ENCODE measurements at regions not wholly inside any gene's neighbourhood (a gene's known extent, or its start where the extent isn't known, plus 50 kb on each side); places are given as distances from the start of the nearest gene placed in this dataset.

DNA sequence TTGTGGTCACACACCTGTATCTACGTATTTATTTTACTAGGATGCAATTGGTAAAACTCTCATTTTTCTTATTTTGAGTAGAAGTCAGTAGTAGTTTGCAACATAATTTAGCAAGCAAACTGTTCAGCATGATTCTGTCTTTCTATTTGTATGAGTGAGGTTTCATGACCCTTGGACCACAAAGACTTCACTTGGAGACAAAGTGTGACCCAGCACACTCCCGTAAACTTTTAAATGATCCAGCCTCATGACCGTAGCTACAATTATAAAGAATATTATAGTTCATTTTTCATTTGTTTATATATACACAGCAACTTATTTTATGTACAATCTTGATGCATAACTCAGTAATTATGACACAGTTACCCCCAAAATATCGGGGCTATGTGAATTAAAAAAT, 86.5 kb downstream of the ERCC5 start:
- Histone ChIP-seq H3K9ac (ENCODE audit: low read length) (no peak overlapping the region), H3K4me3 (ENCODE audit: low read length) (no peak overlapping the region), H3F3A (ENCODE audit: insufficient read depth, low read length, poor library complexity, severe bottlenecking) (no peaks in the 10 kb centered on the region), H2AFZ (ENCODE audit: low read depth, low read length) (no peak overlapping the region), H3K27ac (ENCODE audit: low read length) (no peak overlapping the region), H4K20me1 (ENCODE audit: insufficient read depth) (no peaks in the 10 kb centered on the region), H3K36me3 (ENCODE audit: insufficient read depth, low read length) (no peaks in the 10 kb centered on the region), H3K27me3 (ENCODE audit: insufficient read depth, low read depth, low read length) (no peaks in the 10 kb centered on the region), H3K9me3 (ENCODE audit: low read length) (no peaks in the 10 kb centered on the region), H3K4me2 (ENCODE audit: low read length) (no peak overlapping the region), H3K79me2 (replicated peaks; ENCODE audit: insufficient read depth, low read length) (no peaks in the 10 kb centered on the region), H3K9me2 (ENCODE audit: insufficient read depth, low read length) (no peaks in the 10 kb centered on the region)
- TF ChIP-seq POLR2AphosphoS5 (IDR thresholded peaks at IDR 0.05) (no peak), SMC3 (conservative IDR thresholded peaks at IDR 0.05; ENCODE audit: poor library complexity) (no peak), RAD21 (conservative IDR thresholded peaks at IDR 0.05) (no peak), REST (IDR thresholded peaks at IDR 0.05; ENCODE audit: borderline replicate concordance) (no peak), EP300 (conservative IDR thresholded peaks at IDR 0.05; ENCODE audit: poor library complexity, severe bottlenecking) (no peak), MXI1 (conservative IDR thresholded peaks at IDR 0.05; ENCODE audit: poor library complexity, severe bottlenecking) (no peak), TAF1 (IDR thresholded peaks at IDR 0.05; ENCODE audit: low read depth) (no peak), EZH2 (IDR thresholded peaks at IDR 0.05; ENCODE audit: borderline replicate concordance, insufficient read depth, low read length, poor library complexity, severe bottlenecking) (no peak)
- TF ChIP-seq, protein P1, sequence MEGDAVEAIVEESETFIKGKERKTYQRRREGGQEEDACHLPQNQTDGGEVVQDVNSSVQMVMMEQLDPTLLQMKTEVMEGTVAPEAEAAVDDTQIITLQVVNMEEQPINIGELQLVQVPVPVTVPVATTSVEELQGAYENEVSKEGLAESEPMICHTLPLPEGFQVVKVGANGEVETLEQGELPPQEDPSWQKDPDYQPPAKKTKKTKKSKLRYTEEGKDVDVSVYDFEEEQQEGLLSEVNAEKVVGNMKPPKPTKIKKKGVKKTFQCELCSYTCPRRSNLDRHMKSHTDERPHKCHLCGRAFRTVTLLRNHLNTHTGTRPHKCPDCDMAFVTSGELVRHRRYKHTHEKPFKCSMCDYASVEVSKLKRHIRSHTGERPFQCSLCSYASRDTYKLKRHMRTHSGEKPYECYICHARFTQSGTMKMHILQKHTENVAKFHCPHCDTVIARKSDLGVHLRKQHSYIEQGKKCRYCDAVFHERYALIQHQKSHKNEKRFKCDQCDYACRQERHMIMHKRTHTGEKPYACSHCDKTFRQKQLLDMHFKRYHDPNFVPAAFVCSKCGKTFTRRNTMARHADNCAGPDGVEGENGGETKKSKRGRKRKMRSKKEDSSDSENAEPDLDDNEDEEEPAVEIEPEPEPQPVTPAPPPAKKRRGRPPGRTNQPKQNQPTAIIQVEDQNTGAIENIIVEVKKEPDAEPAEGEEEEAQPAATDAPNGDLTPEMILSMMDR (IDR thresholded peaks at IDR 0.05; ENCODE audit: poor library complexity, severe bottlenecking) = no peak

DNA sequence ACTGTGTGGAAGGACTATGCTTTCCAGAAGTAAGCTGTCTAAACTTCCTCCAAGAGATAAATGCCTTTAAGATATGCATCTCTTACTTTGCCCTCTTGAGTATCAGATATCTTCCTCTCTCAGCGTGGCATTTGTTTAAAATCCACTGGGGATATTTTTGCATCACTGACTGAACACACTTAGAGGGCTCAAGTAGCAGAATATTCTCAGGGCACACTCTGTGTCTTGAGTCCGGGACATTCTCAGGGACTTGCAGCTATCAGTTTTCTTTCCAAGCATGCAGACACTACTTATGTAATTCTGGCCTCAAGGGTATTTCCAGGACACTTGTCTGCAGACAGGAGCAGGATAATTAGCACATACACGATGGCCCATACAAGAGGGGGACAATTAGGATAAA, 84.7 kb downstream of the ERCC5 start:
- TF ChIP-seq, protein P1 (IDR thresholded peaks at IDR 0.05; ENCODE audit: poor library complexity, severe bottlenecking) = no peak
- TF ChIP-seq REST (IDR thresholded peaks at IDR 0.05; ENCODE audit: borderline replicate concordance) (no peak), TAF1 (IDR thresholded peaks at IDR 0.05; ENCODE audit: low read depth) (no peak), SMC3 (conservative IDR thresholded peaks at IDR 0.05; ENCODE audit: poor library complexity) (no peak), EP300 (conservative IDR thresholded peaks at IDR 0.05; ENCODE audit: poor library complexity, severe bottlenecking) (no peak), POLR2AphosphoS5 (IDR thresholded peaks at IDR 0.05) (no peak), MXI1 (conservative IDR thresholded peaks at IDR 0.05; ENCODE audit: poor library complexity, severe bottlenecking) (no peak), RAD21 (conservative IDR thresholded peaks at IDR 0.05) (no peak), EZH2 (IDR thresholded peaks at IDR 0.05; ENCODE audit: borderline replicate concordance, insufficient read depth, low read length, poor library complexity, severe bottlenecking) (no peak)
- no peaks in the 10 kb centered on the region for H3K79me2 ChIP-seq (replicated peaks; ENCODE audit: insufficient read depth, low read length)

More for the DNA sequence above, 84.7 kb downstream of the ERCC5 start:
- Histone ChIP-seq H3K4me3 (ENCODE audit: low read length) (no peak overlapping the region), H3K9me3 (ENCODE audit: low read length) (no peaks in the 10 kb centered on the region), H3K4me2 (ENCODE audit: low read length) (no peak overlapping the region), H3K9ac (ENCODE audit: low read length) (no peak overlapping the region), H3K27me3 (ENCODE audit: insufficient read depth, low read depth, low read length) (no peaks in the 10 kb centered on the region), H3F3A (ENCODE audit: insufficient read depth, low read length, poor library complexity, severe bottlenecking) (no peaks in the 10 kb centered on the region), H3K27ac (ENCODE audit: low read length) (no peak overlapping the region), H4K20me1 (ENCODE audit: insufficient read depth) (no peaks in the 10 kb centered on the region), H3K9me2 (ENCODE audit: insufficient read depth, low read length) (no peaks in the 10 kb centered on the region), H3K36me3 (ENCODE audit: insufficient read depth, low read length) (no peaks in the 10 kb centered on the region), H2AFZ (ENCODE audit: low read depth, low read length) (no peak overlapping the region)
